GM18868 (cell line): ENCODE measurements at regions not wholly inside any gene's neighbourhood (a gene's known extent, or its start where the extent isn't known, plus 50 kb on each side); places are given as distances from the start of the nearest gene placed in this dataset.

Source experiments
- ATAC-seq: cut with Tn5 transposase; IDR thresholded peaks from one replicate; pipeline ENCODE4 v1.9.1; 2021; ENCODE audit warnings: mild to moderate bottlenecking, moderate library complexity; ENCODE audit not compliant: unreplicated experiment

GRCh38 chr17:56085576-56086267 lies 67.6 kb upstream of the ANKFN1 start:
- no peak for ATAC-seq

GRCh38 chr17:56087199-56087598 lies 66.1 kb upstream of the ANKFN1 start:
- no peak for ATAC-seq

DNA sequence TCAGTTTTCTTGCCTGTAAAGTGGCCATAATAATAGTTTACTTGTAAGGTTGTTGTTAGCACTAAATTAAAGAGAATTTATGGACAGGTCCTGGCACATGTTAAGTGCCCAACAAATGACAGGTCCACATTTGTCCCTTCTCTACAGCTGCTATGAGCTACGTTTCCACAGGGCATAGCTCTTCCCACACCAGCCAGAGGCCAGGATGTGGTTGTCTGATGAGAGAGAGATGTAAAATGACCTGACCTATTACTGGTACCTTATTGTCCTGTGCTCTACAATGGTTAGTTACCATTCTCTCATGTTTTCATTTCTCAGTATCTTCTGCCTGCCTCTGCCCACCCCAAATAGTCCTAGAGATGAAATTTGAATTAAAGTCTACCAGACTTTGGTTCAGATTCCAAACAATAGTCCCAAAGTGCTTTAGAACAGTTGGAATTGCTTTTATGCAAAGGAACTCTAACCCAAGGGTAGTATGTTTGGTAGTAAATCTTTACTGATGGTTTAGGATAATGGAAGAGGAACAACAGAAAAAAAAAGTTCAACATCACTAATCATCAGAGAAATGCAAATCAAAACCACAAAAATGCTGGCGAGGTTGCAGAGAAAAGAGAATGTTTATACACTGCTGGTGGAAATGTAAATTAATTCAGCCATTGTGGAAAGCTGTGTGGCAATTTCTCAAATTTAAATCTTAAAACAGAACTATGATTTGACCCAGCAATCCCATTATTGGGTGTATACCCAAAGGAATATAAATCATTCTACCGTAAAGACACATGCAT lies 57.1 kb upstream of the ANKFN1 start:
- ATAC-seq: no peak

GRCh38 chr17:56098746-56099145 lies 54.5 kb upstream of the ANKFN1 start:
- no peak for ATAC-seq

DNA sequence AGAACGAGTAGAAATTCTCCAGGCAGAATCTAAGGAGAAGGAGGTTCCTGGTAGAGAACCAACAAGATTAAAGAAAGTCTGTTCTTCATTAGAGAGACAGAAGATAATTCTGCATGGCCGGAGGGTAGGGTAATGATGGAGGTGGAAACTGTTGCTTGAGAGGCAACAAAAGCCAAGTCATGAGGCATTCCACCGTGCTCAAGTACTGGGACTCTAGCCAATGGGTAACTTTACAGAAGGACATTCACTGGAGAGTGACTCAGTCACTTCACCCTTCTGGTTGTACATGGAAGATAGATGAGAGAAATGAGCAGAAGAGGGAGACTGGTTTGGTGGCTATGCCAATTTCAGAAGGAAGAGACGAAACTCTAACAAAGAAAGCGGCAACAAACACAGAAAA lies 53.6 kb upstream of the ANKFN1 start:
- no peak for ATAC-seq
